Activated naive CD8-positive, alpha-beta T cell treated with anti-CD3 and anti-CD28 coated beads for 36 hours (primary cell): ENCODE measurements at regions not wholly inside any gene's neighbourhood (a gene's known extent, or its start where the extent isn't known, plus 50 kb on each side); places are given as distances from the start of the nearest gene placed in this dataset.

Experiments
- DNase-seq: peaks from one replicate; pipeline ENCODE4 v3.0.0; 2021
- H3K27ac Mint-ChIP-seq: one replicate; pipeline ENCODE4 v1.8.0; 2022; ENCODE audit warnings: mild to moderate bottlenecking, moderate library complexity, mixed read lengths
- H3K27me3 Mint-ChIP-seq: one replicate; pipeline ENCODE4 v1.8.0; 2022; ENCODE audit warnings: mild to moderate bottlenecking, mixed read lengths
- H3K36me3 Mint-ChIP-seq: one replicate; pipeline ENCODE4 v1.8.0; 2021; ENCODE audit warnings: mild to moderate bottlenecking, mixed read lengths
- H3K4me1 Mint-ChIP-seq: one replicate; pipeline ENCODE4 v1.8.0; 2021; ENCODE audit warnings: mixed read lengths
- H3K4me3 Mint-ChIP-seq: one replicate; pipeline ENCODE4 v1.8.0; 2022; ENCODE audit warnings: mild to moderate bottlenecking, moderate library complexity, mixed read lengths
- H3K9me3 Mint-ChIP-seq: one replicate; pipeline ENCODE4 v1.8.0; 2022; ENCODE audit warnings: mixed read lengths

GRCh38 chr18:24663026-24663425, 202.6 kb downstream of the HRH4 start:
- DNase-seq, result no peak
- Mint-ChIP-seq H3K4me3 (no peak overlapping the region), H3K9me3 (no peaks in the 10 kb centered on the region), H3K27me3 (peaks cover 10% of the 10 kb centered on the region), H3K4me1 (peaks cover 15% of the 10 kb centered on the region), H3K27ac (no peak overlapping the region), H3K36me3 (no peaks in the 10 kb centered on the region)

- H3K4me1 Mint-ChIP-seq, result no peaks in the 10 kb centered on the region
- no peak for DNase-seq
- H3K4me3 Mint-ChIP-seq, result no peak overlapping the region
- H3K27ac Mint-ChIP-seq, result no peak overlapping the region
- no peaks in the 10 kb centered on the region for H3K36me3 Mint-ChIP-seq
- H3K27me3 Mint-ChIP-seq, result peaks cover 5% of the 10 kb centered on the region
- H3K9me3 Mint-ChIP-seq, result no peaks in the 10 kb centered on the region
These were observed 208.6 kb downstream of the HRH4 start for GRCh38 chr18:24669015-24669414.

- H3K27ac Mint-ChIP-seq, result no peak overlapping the region
- no peaks in the 10 kb centered on the region for H3K9me3 Mint-ChIP-seq
- H3K27me3 Mint-ChIP-seq, result peaks cover 5% of the 10 kb centered on the region
- DNase-seq, result no peak
- H3K4me3 Mint-ChIP-seq, result no peak overlapping the region
- no peaks in the 10 kb centered on the region for H3K36me3 Mint-ChIP-seq
- peaks cover 1% of the 10 kb centered on the region for H3K4me1 Mint-ChIP-seq
These were observed 209.1 kb downstream of the HRH4 start for GRCh38 chr18:24669502-24669901.

- Mint-ChIP-seq H3K27me3 (peaks cover 5% of the 10 kb centered on the region), H3K27ac (no peak overlapping the region), H3K4me1 (peaks cover 4% of the 10 kb centered on the region), H3K4me3 (no peak overlapping the region), H3K36me3 (no peaks in the 10 kb centered on the region), H3K9me3 (no peaks in the 10 kb centered on the region)
- DNase-seq, result no peak
These were observed 211.9 kb downstream of the HRH4 start for GRCh38 chr18:24672165-24672941.

GRCh38 chr18:24674200-24674599, 213.8 kb downstream of the HRH4 start:
- H3K4me3 Mint-ChIP-seq, result no peak overlapping the region
- no peaks in the 10 kb centered on the region for H3K9me3 Mint-ChIP-seq
- no peak for DNase-seq
- peaks cover 8% of the 10 kb centered on the region for H3K27me3 Mint-ChIP-seq
- H3K36me3 Mint-ChIP-seq, result no peaks in the 10 kb centered on the region
- peaks cover 4% of the 10 kb centered on the region for H3K4me1 Mint-ChIP-seq
- no peak overlapping the region for H3K27ac Mint-ChIP-seq

- Mint-ChIP-seq H3K4me1 (peaks cover 4% of the 10 kb centered on the region), H3K27ac (no peak overlapping the region), H3K4me3 (no peak overlapping the region), H3K27me3 (peaks cover 9% of the 10 kb centered on the region), H3K36me3 (no peaks in the 10 kb centered on the region), H3K9me3 (no peaks in the 10 kb centered on the region)
- DNase-seq, result no peak
These were observed 214.2 kb downstream of the HRH4 start for GRCh38 chr18:24674605-24675004.

GRCh38 chr18:24677011-24677410, 216.6 kb downstream of the HRH4 start:
- peaks cover 4% of the 10 kb centered on the region for H3K27me3 Mint-ChIP-seq
- H3K36me3 Mint-ChIP-seq, result no peaks in the 10 kb centered on the region
- no peak overlapping the region for H3K27ac Mint-ChIP-seq
- H3K9me3 Mint-ChIP-seq, result no peaks in the 10 kb centered on the region
- H3K4me3 Mint-ChIP-seq, result no peak overlapping the region
- peaks cover 4% of the 10 kb centered on the region for H3K4me1 Mint-ChIP-seq
- DNase-seq, result no peak

- H3K4me3 Mint-ChIP-seq, result no peak overlapping the region
- H3K27ac Mint-ChIP-seq, result no peak overlapping the region
- no peaks in the 10 kb centered on the region for H3K9me3 Mint-ChIP-seq
- H3K27me3 Mint-ChIP-seq, result peaks cover 4% of the 10 kb centered on the region
- no peak for DNase-seq
- no peaks in the 10 kb centered on the region for H3K36me3 Mint-ChIP-seq
- peaks cover 4% of the 10 kb centered on the region for H3K4me1 Mint-ChIP-seq
These were observed 217.7 kb downstream of the HRH4 start for GRCh38 chr18:24678107-24678506.

- no peaks in the 10 kb centered on the region for H3K9me3 Mint-ChIP-seq
- peaks cover 4% of the 10 kb centered on the region for H3K4me1 Mint-ChIP-seq
These were observed 218.2 kb downstream of the HRH4 start for GRCh38 chr18:24678626-24679025.

GRCh38 chr18:24679062-24679461, 218.6 kb downstream of the HRH4 start:
- H3K4me3 Mint-ChIP-seq, result no peak overlapping the region
- no peak overlapping the region for H3K27ac Mint-ChIP-seq
- DNase-seq, result no peak
- peaks cover 4% of the 10 kb centered on the region for H3K27me3 Mint-ChIP-seq
- H3K4me1 Mint-ChIP-seq, result peaks cover 4% of the 10 kb centered on the region
- H3K9me3 Mint-ChIP-seq, result no peaks in the 10 kb centered on the region
- no peaks in the 10 kb centered on the region for H3K36me3 Mint-ChIP-seq

More at GRCh38 chr18:24678626-24679025, 218.2 kb downstream of the HRH4 start:
- Mint-ChIP-seq H3K27ac (no peak overlapping the region), H3K36me3 (no peaks in the 10 kb centered on the region), H3K4me3 (no peak overlapping the region), H3K27me3 (peaks cover 4% of the 10 kb centered on the region)
- DNase-seq, result no peak

- Mint-ChIP-seq H3K27ac (no peak overlapping the region), H3K27me3 (peaks cover 3% of the 10 kb centered on the region), H3K36me3 (no peaks in the 10 kb centered on the region), H3K9me3 (no peaks in the 10 kb centered on the region), H3K4me1 (no peaks in the 10 kb centered on the region), H3K4me3 (no peak overlapping the region)
- DNase-seq, result no peak
These were observed 223.5 kb downstream of the HRH4 start for GRCh38 chr18:24683925-24684324.

- no peaks in the 10 kb centered on the region for H3K36me3 Mint-ChIP-seq
- no peaks in the 10 kb centered on the region for H3K27me3 Mint-ChIP-seq
- H3K4me3 Mint-ChIP-seq, result no peak overlapping the region
- DNase-seq, result no peak
- H3K27ac Mint-ChIP-seq, result no peak overlapping the region
- H3K4me1 Mint-ChIP-seq, result no peaks in the 10 kb centered on the region
- no peaks in the 10 kb centered on the region for H3K9me3 Mint-ChIP-seq
These were observed 225.0 kb downstream of the HRH4 start for GRCh38 chr18:24685254-24685959.

GRCh38 chr18:24695168-24695567, 234.7 kb downstream of the HRH4 start:
- H3K36me3 Mint-ChIP-seq, result no peaks in the 10 kb centered on the region
- peaks cover 17% of the 10 kb centered on the region for H3K9me3 Mint-ChIP-seq
- no peak overlapping the region for H3K27ac Mint-ChIP-seq

GRCh38 chr18:24702001-24702515, 241.6 kb downstream of the HRH4 start:
- no peak overlapping the region for H3K4me3 Mint-ChIP-seq
- no peaks in the 10 kb centered on the region for H3K36me3 Mint-ChIP-seq
- H3K9me3 Mint-ChIP-seq, result peaks cover 6% of the 10 kb centered on the region
- peaks cover 32% of the 10 kb centered on the region for H3K27me3 Mint-ChIP-seq
- H3K4me1 Mint-ChIP-seq, result no peaks in the 10 kb centered on the region
- no peak for DNase-seq
- H3K27ac Mint-ChIP-seq, result no peak overlapping the region

More at GRCh38 chr18:24695168-24695567, 234.7 kb downstream of the HRH4 start:
- H3K4me1 Mint-ChIP-seq, result no peaks in the 10 kb centered on the region
- peaks cover 22% of the 10 kb centered on the region for H3K27me3 Mint-ChIP-seq
- no peak for DNase-seq
- H3K4me3 Mint-ChIP-seq, result no peak overlapping the region

GRCh38 chr18:24703316-24703715, 242.9 kb downstream of the HRH4 start:
- H3K4me3 Mint-ChIP-seq, result no peak overlapping the region

More at GRCh38 chr18:24703316-24703715, 242.9 kb downstream of the HRH4 start:
- peaks cover 6% of the 10 kb centered on the region for H3K9me3 Mint-ChIP-seq
- no peak overlapping the region for H3K27ac Mint-ChIP-seq
- H3K4me1 Mint-ChIP-seq, result no peaks in the 10 kb centered on the region
- H3K27me3 Mint-ChIP-seq, result peaks cover 29% of the 10 kb centered on the region
- H3K36me3 Mint-ChIP-seq, result no peaks in the 10 kb centered on the region
- DNase-seq, result no peak
